IMR-90 (cell line): ENCODE measurements at regions not wholly inside any gene's neighbourhood (a gene's known extent, or its start where the extent isn't known, plus 50 kb on each side); places are given as distances from the start of the nearest gene placed in this dataset.

Experiments
- ATAC-seq: fragments of 200-7000 bp; cut with Tn5 transposase; 2 replicates; pipeline ENCODE4 v1.9.1; 2020; ENCODE audit warnings: low read depth, mild to moderate bottlenecking, moderate library complexity
- BruUV-seq: library from RNA; stranded (reverse); fragments of 400-500 nt; replicated peaks from 2 replicates; lab custom pipeline; 2021; lab: Mats Ljungman, UMichigan
- CTCF ChIA-PET: fragments of 300-600 bp; formaldehyde crosslinking; extraction: SDS; loops from one replicate; lab custom pipeline; 2021; ENCODE audit warnings: antibody characterized with exemption; lab: Yijun Ruan, JAX
- POLR2A ChIA-PET: fragments of 300-600 bp; sonication (Branson Sonifier 250); formaldehyde crosslinking; loops from one replicate; lab custom pipeline; 2022; ENCODE audit warnings: antibody characterized with exemption; ENCODE audit not compliant: unreplicated experiment; lab: Charles Lee
- DNase-seq: peaks from one replicate; pipeline ENCODE4 v3.0.0; 2013
- H2AFZ ChIP-seq: replicated peaks from 2 replicates; pipeline ENCODE3; 2013; ENCODE audit warnings: low read length, mild to moderate bottlenecking; ENCODE audit not compliant: poor library complexity
- H2AK5ac ChIP-seq: 2 replicates; pipeline ENCODE4 v1.6.1; 2013; ENCODE audit warnings: low read depth, low read length, inconsistent platforms
- H2AK9ac ChIP-seq: replicated peaks from 2 replicates; pipeline ENCODE3; 2013; ENCODE audit warnings: mild to moderate bottlenecking, low read depth, low read length, moderate library complexity; ENCODE audit not compliant: poor library complexity
- H2BK120ac ChIP-seq: 2 replicates; pipeline ENCODE4 v1.6.1; 2013; ENCODE audit warnings: low read depth, low read length, inconsistent platforms
- H2BK15ac ChIP-seq: 3 replicates; pipeline ENCODE4 v1.6.1; 2013; ENCODE audit warnings: low read depth, low read length, inconsistent platforms
- H2BK20ac ChIP-seq: 2 replicates; pipeline ENCODE4 v1.6.1; 2013; ENCODE audit warnings: low read depth, mild to moderate bottlenecking, inconsistent platforms, low read length, moderate library complexity
- H2BK5ac ChIP-seq: 2 replicates; pipeline ENCODE4 v1.6.1; 2013; ENCODE audit warnings: mild to moderate bottlenecking, low read depth, low read length, inconsistent platforms; ENCODE audit not compliant: poor library complexity, severe bottlenecking
- H3K14ac ChIP-seq: replicated peaks from 2 replicates; pipeline ENCODE4 v1.6.1; 2013; ENCODE audit warnings: low read depth, low read length, inconsistent platforms
- H3K18ac ChIP-seq: 2 replicates; pipeline ENCODE4 v1.6.1; 2013; ENCODE audit warnings: low read depth, low read length, control low read depth
- H3K23ac ChIP-seq: 2 replicates; pipeline ENCODE4 v1.6.1; 2013; ENCODE audit warnings: low read depth, low read length, inconsistent platforms
- H3K27ac ChIP-seq: 2 replicates; pipeline ENCODE4 v1.5.1; 2013; ENCODE audit warnings: mild to moderate bottlenecking, control low read depth, low read length; ENCODE audit not compliant: insufficient read depth
- H3K27me3 ChIP-seq: 2 replicates; pipeline ENCODE4 v1.6.1; 2013; ENCODE audit warnings: low read length; ENCODE audit not compliant: control insufficient read depth, insufficient read depth
- H3K36me3 ChIP-seq: 2 replicates; pipeline ENCODE4 v1.6.1; 2013; ENCODE audit warnings: low read length, mixed read lengths; ENCODE audit not compliant: control insufficient read depth, insufficient read depth
- H3K4ac ChIP-seq: 2 replicates; pipeline ENCODE4 v1.6.1; 2013; ENCODE audit warnings: low read depth, low read length, inconsistent platforms
- H3K4me1 ChIP-seq: 2 replicates; pipeline ENCODE4 v1.6.1; 2013; ENCODE audit warnings: low read length, mixed read lengths; ENCODE audit not compliant: control insufficient read depth, insufficient read depth
- H3K4me2 ChIP-seq: 2 replicates; pipeline ENCODE4 v1.6.1; 2013; ENCODE audit warnings: low read depth, mild to moderate bottlenecking, control low read depth, low read length, moderate library complexity
- H3K4me3 ChIP-seq: 2 replicates; pipeline ENCODE4 v1.5.1; 2013; ENCODE audit warnings: low read depth, mild to moderate bottlenecking, control low read depth, low read length, moderate library complexity; ENCODE audit not compliant: insufficient read depth
- H3K56ac ChIP-seq: 2 replicates; pipeline ENCODE4 v1.6.1; 2013; ENCODE audit warnings: low read length, inconsistent platforms; ENCODE audit not compliant: insufficient read depth; ENCODE audit errors: extremely low read depth
- H3K79me1 ChIP-seq, 2 experiments: 2 replicates each; pipeline ENCODE4 v1.6.1; 2013; ENCODE audit warnings: low read length in 2 of 2, inconsistent platforms in 1 of 2, low read depth in 1 of 2
- H3K9ac ChIP-seq: 2 replicates; pipeline ENCODE4 v1.6.1; 2013; ENCODE audit warnings: low read depth, low read length, control low read depth
- H3K9me1 ChIP-seq: 2 replicates; pipeline ENCODE4 v1.6.1; 2013; ENCODE audit warnings: low read length, inconsistent platforms; ENCODE audit not compliant: insufficient read depth
- H3K9me3 ChIP-seq: 2 replicates; pipeline ENCODE4 v1.6.1; 2013; ENCODE audit warnings: low read length; ENCODE audit not compliant: control insufficient read depth, insufficient read depth
- H4K20me1 ChIP-seq: 2 replicates; pipeline ENCODE4 v1.6.1; 2013; ENCODE audit warnings: low read length, inconsistent platforms; ENCODE audit not compliant: insufficient read depth
- H4K5ac ChIP-seq: 2 replicates; pipeline ENCODE4 v1.6.1; 2013; ENCODE audit warnings: mild to moderate bottlenecking, low read depth, low read length, control low read depth
- H4K8ac ChIP-seq, 2 experiments: 2 replicates each; pipeline ENCODE4 v1.6.1; 2013; ENCODE audit warnings: low read depth in 2 of 2, low read length in 2 of 2, control low read depth in 1 of 2, inconsistent platforms in 1 of 2
- H4K91ac ChIP-seq: 2 replicates; pipeline ENCODE4 v1.6.1; 2013; ENCODE audit warnings: low read depth, low read length, inconsistent platforms; ENCODE audit not compliant: insufficient read depth
- CHD1 ChIP-seq: IDR thresholded peaks from 2 replicates; pipeline ENCODE4 v1.6.1; 2012; ENCODE audit warnings: low read depth, low read length, improper control_type of control experiment
- CTCF ChIP-seq: conservative IDR thresholded peaks from 2 replicates; pipeline ENCODE4 v1.5.1; 2012; ENCODE audit warnings: mild to moderate bottlenecking, low read depth, low read length, improper control_type of control experiment
- FOS ChIP-seq: fragments of 150-350 bp; IDR thresholded peaks from 2 replicates; pipeline ENCODE4 v1.6.1; 2016; ENCODE audit warnings: low read depth, low read length
- NFE2L2 ChIP-seq: fragments of 150-350 bp; IDR thresholded peaks from 2 replicates; pipeline ENCODE4 v1.6.1; 2016; ENCODE audit warnings: low read depth, mild to moderate bottlenecking, low read length
- SMC3 ChIP-seq: fragments of 150-350 bp; IDR thresholded peaks from 2 replicates; pipeline ENCODE4 v1.6.1; 2016; ENCODE audit warnings: low read depth, mild to moderate bottlenecking, antibody characterized with exemption, low read length, moderate library complexity
- WGBS, 2 experiments: methylation state at CpG; one replicate each; pipeline versions ENCODE4 v1.1.5 to v1.1.7; 2013; ENCODE audit warnings: missing lambda C conversion rate in 2 of 2; ENCODE audit not compliant: insufficient read length in 1 of 2; ENCODE audit errors: extremely low coverage in 2 of 2; 5-methylcytosine and 5-hydroxymethylcytosine counted together
- dilution Hi-C: fragments of 300-500 bp; cut with HindIII; formaldehyde crosslinking; loops from one replicate; pipeline ENCODE4 v1.14.3; 2018; ENCODE audit warnings: low sequenced_read_pairs; ENCODE audit not compliant: unreplicated experiment
- in situ Hi-C: fragments of 300-500 bp; cut with MboI; formaldehyde crosslinking; loops from 3 replicates; pipeline ENCODE4 v1.14.3; 2019; ENCODE audit warnings: low sequenced_read_pairs, inconsistent platforms, mixed read lengths
- intact Hi-C: fragments of 100-400 bp; cut with micrococcal nuclease; formaldehyde crosslinking; loops from 2 replicates; pipeline ENCODE4 v1.10.0; 2022

GRCh38 chr6:141607956-141608355, 524.8 kb upstream of the GJE1 start:
- H3K9me3 ChIP-seq = peaks cover 4% of the 10 kb centered on the region; the same call in 1 of the 2 replicates
- H2AK9ac ChIP-seq = no peak overlapping the region
- dilution Hi-C loops (no loop called here), in situ Hi-C loops (no loop called here), intact Hi-C loops (no loop called here)
- no peaks in the 10 kb centered on the region for H3K9me1 ChIP-seq
- H2BK120ac ChIP-seq = no peak overlapping the region
- WGBS, 2 experiments = 86% methylated on average over 1 of the region's 3 CpGs; no CpG with 5 or more reads in 1 of the 2 experiments
- H3K14ac ChIP-seq = no peak overlapping the region
- no peak overlapping the region for H2BK5ac ChIP-seq
- no peak overlapping the region for H4K8ac ChIP-seq
- H3K9ac ChIP-seq = no peak overlapping the region
- no peak overlapping the region for H3K23ac ChIP-seq
- POLR2A ChIA-PET = no interaction called here
- no peak overlapping the region for H3K4me3 ChIP-seq
- no peak overlapping the region for H4K91ac ChIP-seq
- H3K18ac ChIP-seq = no peak overlapping the region
- H3K79me1 ChIP-seq = no peaks in the 10 kb centered on the region
- H2AFZ ChIP-seq = no peak overlapping the region
- no peak for TF ChIP-seq CTCF
- no peak for TF ChIP-seq CHD1
- TF ChIP-seq FOS = no peak
- no peak for TF ChIP-seq SMC3
- no peak for TF ChIP-seq NFE2L2
- H3K4me2 ChIP-seq = no peak overlapping the region
- H3K56ac ChIP-seq = no peak overlapping the region
- H2BK15ac ChIP-seq = no peak overlapping the region
- H4K20me1 ChIP-seq = no peaks in the 10 kb centered on the region
- H2BK20ac ChIP-seq = no peak overlapping the region
- no peak overlapping the region for H4K5ac ChIP-seq
- H3K4me1 ChIP-seq = no peaks in the 10 kb centered on the region
- ATAC-seq (no peak), DNase-seq (peak; percentile 10)
- H3K36me3 ChIP-seq = no peaks in the 10 kb centered on the region
- no peak overlapping the region for H2AK5ac ChIP-seq
- no peak overlapping the region for H3K4ac ChIP-seq
- no peak overlapping the region for H3K27ac ChIP-seq
- no TSS peak for BruUV-seq
- CTCF ChIA-PET = no interaction called here
- no peaks in the 10 kb centered on the region for H3K27me3 ChIP-seq
